Uterus (tissue), 2 donors: ENCODE measurements at regions not wholly inside any gene's neighbourhood (a gene's known extent, or its start where the extent isn't known, plus 50 kb on each side); places are given as distances from the start of the nearest gene placed in this dataset.

Source experiments
- CTCF ChIP-seq, 4 experiments: fragments of 200-600 bp in 2 of 4; fragments of 450-650 bp in 2 of 4; sonication (generic) in 2 of 4; IDR thresholded peaks; one replicate each; pipeline ENCODE4 v1.5.1; 2016 to 2019; ENCODE audit warnings: antibody characterized with exemption in 4 of 4, mild to moderate bottlenecking in 2 of 4, moderate library complexity in 1 of 4
- POLR2A ChIP-seq, 2 donors: fragments of 450-650 bp; IDR thresholded peaks; one replicate each; pipeline ENCODE4 v1.6.1; 2016; ENCODE audit warnings: antibody characterized with exemption in 2 of 2, mild to moderate bottlenecking in 1 of 2, moderate library complexity in 1 of 2

- no peak for TF ChIP-seq CTCF (IDR thresholded peaks at IDR 0.05)
- TF ChIP-seq POLR2A (IDR thresholded peaks at IDR 0.05), result no peak
Measured at GRCh38 chr12:11958221-11959091, 112.3 kb upstream of the BCL2L14 start.
